GM12801 (cell line): ENCODE measurements at regions not wholly inside any gene's neighbourhood (a gene's known extent, or its start where the extent isn't known, plus 50 kb on each side); places are given as distances from the start of the nearest gene placed in this dataset.

Source experiments
- CTCF ChIP-seq: IDR thresholded peaks from one replicate; pipeline ENCODE4 v1.5.1; 2011; ENCODE audit warnings: control low read depth; ENCODE audit not compliant: insufficient read length; ENCODE audit errors: extremely low read depth

GRCh38 chr2:120935339-120936313 is 200.0 kb downstream of the GLI2 start:
- no peak for TF ChIP-seq CTCF

- TF ChIP-seq CTCF = no peak
These were observed 201.0 kb downstream of the GLI2 start for GRCh38 chr2:120936476-120937334.

- no peak for TF ChIP-seq CTCF
These were observed 202.0 kb downstream of the GLI2 start for GRCh38 chr2:120937686-120938044.

- no peak for TF ChIP-seq CTCF
These were observed 202.5 kb downstream of the GLI2 start for GRCh38 chr2:120938045-120938771.

GRCh38 chr2:120939595-120940318 is 204.1 kb downstream of the GLI2 start:
- TF ChIP-seq CTCF = no peak

GRCh38 chr2:120940319-120940696 is 204.6 kb downstream of the GLI2 start:
- TF ChIP-seq CTCF = no peak
